Right cardiac atrium (tissue), 5 donors: ENCODE measurements at regions not wholly inside any gene's neighbourhood (a gene's known extent, or its start where the extent isn't known, plus 50 kb on each side); places are given as distances from the start of the nearest gene placed in this dataset.

Experiments
- ATAC-seq, 2 donors: fragments of 200-7000 bp; cut with Tn5 transposase; one replicate each; pipeline versions ENCODE4 v1.8.0 to v1.9.1; 2020; ENCODE audit warnings: moderate library complexity in 2 of 2, mild to moderate bottlenecking in 1 of 2
- DNase-seq, 3 donors: peaks; one replicate each; pipeline ENCODE4 v3.0.0-alpha.2; 2020
- H3K27ac ChIP-seq: one replicate; pipeline ENCODE4 v1.5.1; 2013; ENCODE audit warnings: mild to moderate bottlenecking, low read length, control low read depth, moderate library complexity
- H3K27me3 ChIP-seq: one replicate; pipeline ENCODE4 v1.6.1; 2013; ENCODE audit not compliant: control insufficient read depth, insufficient read depth
- H3K4me1 ChIP-seq: one replicate; pipeline ENCODE4 v1.6.1; 2013; ENCODE audit warnings: low read length; ENCODE audit not compliant: control insufficient read depth, insufficient read depth
- H3K4me3 ChIP-seq: one replicate; pipeline ENCODE4 v1.5.1; 2013; ENCODE audit warnings: low read length, control low read depth
- H3K9me3 ChIP-seq: one replicate; pipeline ENCODE4 v1.6.1; 2013; ENCODE audit warnings: low read length; ENCODE audit not compliant: control insufficient read depth
- WGBS: extraction: QIAGEN DNeasy Blood & Tissue Kit; methylation state at CpG from one replicate; pipeline ENCODE4 v1.1.7; 2013; 5-methylcytosine and 5-hydroxymethylcytosine counted together
- intact Hi-C, 4 donors: fragments of 100-400 bp; cut with DNase I; formaldehyde crosslinking; loops; one replicate each; pipeline versions ENCODE4 v1.11.0 to v1.14.0; 2022 to 2023
- donor health status: healthy with polysubstance abuse.
- donor health status: DM: no; HTN: yes; CAD: no.
- donor health status: DM: no; HTN: no; CAD: no.
- donor health status: DM: no; HTN: yes; CAD: no; lungs with severe emphysema.
- donor health status: DM: yes; HTN: yes; CAD: no.

- whole genome bisulfite sequencing, result 58% methylated on average over 1 of the region's 1 CpG
- ATAC-seq, result no peak
- H3K4me3 ChIP-seq, result no peak overlapping the region
- DNase-seq, result no peak
- H3K4me1 ChIP-seq, result no peaks in the 10 kb centered on the region
- H3K27ac ChIP-seq, result no peak overlapping the region
- H3K27me3 ChIP-seq, result no peaks in the 10 kb centered on the region
- H3K9me3 ChIP-seq, result no peaks in the 10 kb centered on the region
- intact Hi-C loops, result loop anchor here in 2 of 4 donors (10.0 kb wide), 3 partner anchors 93 to 887 kb away; no protein-coding TSS in a partner anchor
Observed at GRCh38 chr10:78307576-78307975, 273.9 kb downstream of the RPS24 start.

GRCh38 chr10:78309536-78310237 lies 276.0 kb downstream of the RPS24 start:
- 92% methylated on average over 15 of the region's 15 CpGs for WGBS
- no peaks in the 10 kb centered on the region for H3K27me3 ChIP-seq
- DNase-seq (no peak), ATAC-seq (no peak)
- H3K4me1 ChIP-seq, result no peaks in the 10 kb centered on the region
- intact Hi-C loops, result loop anchor here in 2 of 4 donors (10.0 kb wide), 3 partner anchors 95 to 885 kb away; no protein-coding TSS in a partner anchor
- no peak overlapping the region for H3K4me3 ChIP-seq
- no peaks in the 10 kb centered on the region for H3K9me3 ChIP-seq
- no peak overlapping the region for H3K27ac ChIP-seq

- no peak for DNase-seq
- intact Hi-C loops, result no loop called here
- no peaks in the 10 kb centered on the region for H3K9me3 ChIP-seq
- no peak overlapping the region for H3K4me3 ChIP-seq
- WGBS, result 88% methylated on average over 2 of the region's 2 CpGs
- H3K4me1 ChIP-seq, result no peaks in the 10 kb centered on the region
- H3K27me3 ChIP-seq, result no peaks in the 10 kb centered on the region
- ATAC-seq, result no peak
- H3K27ac ChIP-seq, result no peak overlapping the region
Observed at GRCh38 chr10:78310481-78311080, 276.9 kb downstream of the RPS24 start.

- peak; percentile 81 to 95 for ATAC-seq
- WGBS, result 70% methylated on average over 9 of the region's 9 CpGs
- peaks cover 5% of the 10 kb centered on the region for H3K4me1 ChIP-seq
- H3K4me3 ChIP-seq, result no peak overlapping the region
- no peak overlapping the region for H3K27ac ChIP-seq
- H3K9me3 ChIP-seq, result no peaks in the 10 kb centered on the region
- H3K27me3 ChIP-seq, result no peaks in the 10 kb centered on the region
- peak in 2 of 3 donors; percentile 64 to 66 for DNase-seq
- intact Hi-C loops, result no loop called here
Observed at GRCh38 chr10:78312197-78313047, 278.8 kb downstream of the RPS24 start.

GRCh38 chr10:78313048-78313381 lies 279.4 kb downstream of the RPS24 start:
- WGBS, result 52% methylated on average over 3 of the region's 3 CpGs

GRCh38 chr10:78313636-78314035 lies 280.0 kb downstream of the RPS24 start:
- intact Hi-C loops, result no loop called here
- no peak for ATAC-seq
- no peak overlapping the region for H3K27ac ChIP-seq

More at GRCh38 chr10:78313048-78313381, 279.4 kb downstream of the RPS24 start:
- Histone ChIP-seq H3K27me3 (no peaks in the 10 kb centered on the region), H3K4me3 (no peak overlapping the region), H3K4me1 (peaks cover 5% of the 10 kb centered on the region), H3K9me3 (no peaks in the 10 kb centered on the region), H3K27ac (no peak overlapping the region)
- DNase-seq, result no peak
- ATAC-seq, result no peak
- intact Hi-C loops, result no loop called here

GRCh38 chr10:78314651-78315050 lies 281.0 kb downstream of the RPS24 start:
- intact Hi-C loops, result no loop called here
- ATAC-seq (no peak), DNase-seq (no peak)
- Histone ChIP-seq H3K27me3 (no peaks in the 10 kb centered on the region), H3K27ac (no peak overlapping the region), H3K4me3 (no peak overlapping the region), H3K9me3 (no peaks in the 10 kb centered on the region), H3K4me1 (peaks cover 5% of the 10 kb centered on the region)
- WGBS, result 97% methylated on average over 2 of the region's 2 CpGs

More at GRCh38 chr10:78313636-78314035, 280.0 kb downstream of the RPS24 start:
- 93% methylated on average over 3 of the region's 3 CpGs for WGBS
- Histone ChIP-seq H3K9me3 (no peaks in the 10 kb centered on the region), H3K4me1 (peaks cover 5% of the 10 kb centered on the region), H3K4me3 (no peak overlapping the region), H3K27me3 (no peaks in the 10 kb centered on the region)
- DNase-seq, result no peak

GRCh38 chr10:78316451-78316931 lies 282.8 kb downstream of the RPS24 start:
- DNase-seq (peak; percentile 53 to 82 (median 78)), ATAC-seq (peak; percentile 13 to 78)
- WGBS, result 34% methylated on average over 1 of the region's 1 CpG
- peak overlapping the region; percentile 50 for H3K27ac ChIP-seq
- no peaks in the 10 kb centered on the region for H3K27me3 ChIP-seq
- peaks cover 5% of the 10 kb centered on the region for H3K4me1 ChIP-seq
- intact Hi-C loops, result no loop called here
- no peaks in the 10 kb centered on the region for H3K9me3 ChIP-seq
- H3K4me3 ChIP-seq, result no peak overlapping the region

GRCh38 chr10:78318305-78318704 lies 284.6 kb downstream of the RPS24 start:
- intact Hi-C loops, result no loop called here
- no peak for DNase-seq
- WGBS, result 96% methylated on average over 1 of the region's 1 CpG
- Histone ChIP-seq H3K4me3 (no peak overlapping the region), H3K4me1 (peaks cover 5% of the 10 kb centered on the region), H3K27ac (no peak overlapping the region), H3K27me3 (no peaks in the 10 kb centered on the region), H3K9me3 (no peaks in the 10 kb centered on the region)
- no peak for ATAC-seq

GRCh38 chr10:78319371-78319770 lies 285.7 kb downstream of the RPS24 start:
- Histone ChIP-seq H3K27me3 (no peaks in the 10 kb centered on the region), H3K4me1 (peaks cover 5% of the 10 kb centered on the region), H3K27ac (no peak overlapping the region), H3K4me3 (no peak overlapping the region), H3K9me3 (no peaks in the 10 kb centered on the region)
- DNase-seq (no peak), ATAC-seq (no peak)
- intact Hi-C loops, result no loop called here
- WGBS, result 92% methylated on average over 7 of the region's 7 CpGs

- WGBS, result 85% methylated on average over 2 of the region's 2 CpGs
- intact Hi-C loops, result no loop called here
Observed at GRCh38 chr10:78319841-78320240, 286.2 kb downstream of the RPS24 start.

More at GRCh38 chr10:78319841-78320240, 286.2 kb downstream of the RPS24 start:
- Histone ChIP-seq H3K4me1 (peaks cover 5% of the 10 kb centered on the region), H3K27me3 (no peaks in the 10 kb centered on the region), H3K9me3 (no peaks in the 10 kb centered on the region), H3K27ac (no peak overlapping the region), H3K4me3 (no peak overlapping the region)
- DNase-seq (no peak), ATAC-seq (no peak)
